NCI-H446 (cell line): ENCODE measurements at regions not wholly inside any gene's neighbourhood (a gene's known extent, or its start where the extent isn't known, plus 50 kb on each side); places are given as distances from the start of the nearest gene placed in this dataset.

ENCODE experiments used
- DNase-seq, 2 experiments: peaks; one replicate each; lab custom pipeline; 2025; lab: John Stamatoyannopoulos, UW

DNA sequence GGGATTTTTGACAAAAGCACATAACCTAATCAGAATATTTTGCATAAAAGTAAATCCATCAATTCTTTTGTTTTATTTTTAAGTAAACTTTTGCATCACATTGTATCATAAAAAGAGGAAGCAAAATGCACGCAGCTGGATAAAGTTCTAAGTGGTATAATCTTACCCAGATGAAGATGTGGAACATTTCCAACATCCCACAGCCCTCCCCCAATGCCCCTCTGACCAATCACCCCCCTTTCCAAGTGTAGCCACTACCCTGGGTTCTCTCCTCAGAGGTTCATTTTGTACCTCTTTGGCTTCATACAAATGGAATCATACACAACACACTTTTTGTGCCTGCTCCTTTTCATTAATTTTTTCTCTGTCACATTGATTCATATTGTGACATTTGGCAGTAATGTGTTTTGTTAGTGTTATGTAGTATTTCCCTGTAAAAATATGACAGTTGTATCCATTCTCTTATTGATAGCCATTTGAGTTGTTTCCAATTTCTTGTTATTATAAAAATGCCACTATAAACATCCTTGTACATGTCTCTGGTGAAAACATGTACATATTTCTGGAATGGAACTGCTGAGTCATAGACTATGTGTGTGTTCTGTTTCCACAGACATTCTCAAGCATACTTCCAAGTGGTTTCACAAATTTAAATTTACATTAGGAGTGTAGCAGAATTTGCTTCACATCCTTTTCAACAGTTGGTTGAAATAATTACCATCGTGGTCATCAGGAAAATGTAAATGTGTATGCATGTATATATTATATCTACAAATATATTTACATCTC is 92.9 kb upstream of the SYNDIG1 start:
- DNase-seq, result no peak

DNA sequence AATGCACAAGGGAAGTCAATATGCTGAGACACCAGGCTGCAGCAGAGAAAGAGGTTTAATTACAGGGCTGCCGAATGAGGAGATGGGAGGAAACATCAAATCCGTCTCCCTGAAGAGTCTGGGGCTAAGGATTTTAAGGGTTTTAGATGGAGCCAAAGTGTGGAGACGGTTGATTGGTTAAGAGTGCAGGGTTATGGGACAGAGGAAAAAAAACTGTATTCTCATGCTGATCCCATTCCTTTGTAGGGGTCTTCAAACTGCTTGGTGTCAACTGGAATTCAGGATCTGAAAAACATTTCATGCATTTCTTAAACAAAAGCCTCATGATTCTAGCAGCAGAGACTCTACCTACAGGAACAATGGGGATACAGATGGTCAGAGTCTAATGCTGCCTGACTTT is 96.1 kb upstream of the SYNDIG1 start:
- no peak for DNase-seq

DNA sequence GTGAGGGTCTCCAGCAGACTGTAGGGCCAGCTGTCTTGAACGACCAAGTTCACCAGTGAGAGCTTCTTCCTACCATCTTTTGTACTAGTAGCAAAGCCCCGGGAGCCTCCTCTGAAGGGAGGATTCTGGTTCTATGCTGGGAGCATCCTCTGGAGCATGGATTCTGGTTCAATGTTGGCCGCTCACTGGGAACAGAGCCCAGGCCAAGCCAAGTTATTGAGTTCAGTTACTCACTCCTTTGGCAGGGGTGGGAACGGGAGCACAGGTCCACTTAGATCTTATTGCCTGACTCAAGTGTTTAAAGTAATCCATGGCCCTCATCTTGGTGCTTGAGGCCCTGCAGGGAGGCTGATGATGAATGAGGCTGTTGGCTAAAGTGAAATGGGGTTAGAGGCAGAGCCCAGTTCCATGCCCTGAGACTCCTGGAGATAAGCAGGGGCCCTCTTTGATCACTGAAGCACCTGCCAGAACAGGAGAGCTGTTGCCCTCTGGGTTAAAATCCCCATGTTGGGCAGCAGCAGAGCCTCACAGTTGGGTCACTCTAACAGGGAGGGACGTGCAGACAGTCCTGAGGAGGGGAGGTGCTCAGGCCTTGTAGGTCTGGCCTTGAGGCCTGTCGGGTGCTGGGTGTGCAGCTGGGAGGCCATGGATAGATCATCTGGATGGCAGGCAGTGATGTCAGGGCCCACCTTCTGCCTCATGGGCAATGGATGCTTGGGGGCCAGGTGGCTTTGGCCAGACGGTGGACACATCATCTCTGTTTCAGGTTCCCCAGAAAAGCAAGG is 98.3 kb upstream of the SYNDIG1 start:
- no peak for DNase-seq

DNA sequence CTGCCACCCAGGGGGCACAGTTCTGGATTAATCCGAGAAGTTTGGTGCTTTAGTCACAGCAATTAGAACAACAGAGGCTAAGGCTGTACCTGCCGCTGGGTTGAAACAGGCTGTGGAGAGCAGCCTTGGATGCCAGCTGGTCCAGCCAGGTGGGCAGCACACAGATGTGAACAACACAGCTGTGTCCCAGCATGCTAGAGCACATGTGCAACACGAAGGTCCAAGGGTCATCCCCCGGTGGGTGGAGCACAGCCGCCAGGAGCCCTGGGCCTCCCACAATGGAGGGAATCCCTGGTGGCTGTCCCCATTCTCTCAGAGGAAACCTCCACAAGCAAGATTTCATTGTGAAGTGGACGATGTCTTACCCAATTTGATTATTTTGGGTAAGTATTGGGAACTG is 99.2 kb upstream of the SYNDIG1 start:
- no peak for DNase-seq

DNA sequence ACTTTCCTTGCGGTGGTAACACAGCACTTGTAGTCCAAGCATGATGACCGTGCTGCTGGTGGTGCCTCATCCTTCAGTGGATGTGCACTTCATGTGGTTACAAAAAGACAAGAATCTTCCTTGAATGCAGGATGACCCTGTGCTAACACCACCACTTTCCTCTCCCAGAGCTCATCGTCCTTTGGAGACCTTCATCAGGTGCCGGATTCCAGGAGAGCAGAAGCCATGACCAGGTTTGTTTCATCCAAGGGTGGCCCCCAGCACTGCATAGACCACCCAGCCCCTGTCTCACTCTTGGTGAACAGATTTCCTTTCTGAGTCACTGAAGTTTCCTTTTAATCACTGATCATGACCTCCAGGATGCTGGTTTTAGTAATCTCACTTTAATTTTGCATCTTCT is 101.2 kb upstream of the SYNDIG1 start:
- no peak for DNase-seq

DNA sequence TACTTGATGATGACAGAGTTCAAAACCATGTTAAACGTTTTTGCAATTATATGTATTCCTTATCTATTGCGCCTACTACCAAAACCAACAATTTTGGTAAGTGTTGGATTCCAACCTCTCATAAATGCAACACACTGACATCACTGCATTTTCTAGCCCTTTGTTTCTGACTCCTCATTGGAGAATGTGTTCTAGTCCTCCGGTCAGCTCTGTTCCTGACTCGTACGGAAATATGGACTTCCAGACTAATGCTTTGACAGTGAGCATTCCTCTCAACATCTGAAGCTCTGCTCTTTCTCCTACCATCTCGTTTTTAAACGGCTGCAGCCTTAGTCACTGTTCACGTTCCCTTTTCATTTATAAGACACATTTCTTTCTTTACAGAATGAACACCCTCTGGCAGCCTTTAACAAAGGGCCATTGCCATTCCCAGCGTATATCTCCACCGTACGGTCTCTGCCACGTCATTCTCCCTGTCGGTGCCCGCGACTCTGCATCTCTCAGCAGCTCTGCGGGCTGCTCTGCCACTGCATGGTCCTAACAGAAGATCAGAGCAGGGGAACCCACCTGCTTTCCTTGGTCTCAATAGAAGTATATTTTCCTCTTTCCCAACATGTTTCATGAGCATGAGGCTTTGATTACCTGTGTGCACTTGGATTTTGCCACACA is 103.0 kb upstream of the SYNDIG1 start:
- no peak for DNase-seq

DNA sequence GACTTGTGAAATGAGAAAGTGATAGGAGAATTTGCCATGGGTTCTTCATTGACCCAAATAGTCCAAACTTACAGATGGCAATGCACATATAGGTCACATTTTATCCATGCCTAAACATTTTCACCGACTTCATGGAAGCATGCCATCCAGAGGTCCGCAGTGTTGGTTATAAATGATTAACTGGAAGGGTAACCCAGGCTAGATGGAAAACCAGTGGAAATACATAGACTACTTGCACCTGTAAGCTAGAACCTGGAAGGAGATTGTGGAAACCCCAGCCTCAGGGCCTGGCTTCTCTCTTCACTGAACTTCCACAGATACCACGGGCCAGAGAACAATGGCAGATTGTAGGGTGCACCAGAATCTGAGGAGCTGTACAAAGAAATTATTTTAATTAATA is 103.8 kb upstream of the SYNDIG1 start:
- no peak for DNase-seq

DNA sequence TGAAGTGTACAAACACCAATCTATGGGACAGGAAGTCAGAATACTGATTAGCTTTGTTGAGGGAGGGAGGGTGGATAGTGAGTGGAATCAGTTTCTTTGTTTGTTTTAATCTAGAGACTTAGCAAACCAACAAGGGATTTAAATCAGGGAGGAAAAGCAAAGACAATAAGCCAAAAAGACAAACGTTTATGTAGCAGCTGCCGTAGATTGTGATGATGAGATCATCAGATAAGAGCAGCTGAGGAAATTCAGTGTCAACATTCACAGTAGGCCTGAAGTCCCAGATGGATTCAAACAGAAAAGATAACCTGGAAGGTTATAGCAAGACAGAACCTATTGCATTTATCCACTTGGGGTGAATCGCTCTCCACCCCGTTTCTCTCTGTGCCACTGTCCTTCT is 104.9 kb upstream of the SYNDIG1 start:
- DNase-seq, result no peak

DNA sequence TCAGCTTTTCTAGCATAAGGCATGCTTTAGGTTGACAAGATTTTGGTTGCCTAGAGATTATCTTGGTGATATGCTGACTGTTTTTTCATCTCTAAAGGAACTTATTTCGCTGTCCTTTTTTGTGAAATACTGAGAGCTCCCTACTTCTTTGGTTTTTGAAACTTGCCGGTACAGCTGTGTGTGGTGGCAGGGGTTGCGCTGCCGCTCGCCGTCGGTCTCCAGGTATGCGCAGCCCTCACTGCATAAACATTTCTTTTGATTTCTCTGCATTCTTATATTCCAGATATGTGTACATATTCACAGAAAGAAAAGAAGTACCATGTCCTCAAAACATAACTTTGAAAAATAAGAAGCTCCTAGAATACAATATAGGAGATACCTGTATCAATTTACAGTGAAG is 106.4 kb upstream of the SYNDIG1 start:
- no peak for DNase-seq

DNA sequence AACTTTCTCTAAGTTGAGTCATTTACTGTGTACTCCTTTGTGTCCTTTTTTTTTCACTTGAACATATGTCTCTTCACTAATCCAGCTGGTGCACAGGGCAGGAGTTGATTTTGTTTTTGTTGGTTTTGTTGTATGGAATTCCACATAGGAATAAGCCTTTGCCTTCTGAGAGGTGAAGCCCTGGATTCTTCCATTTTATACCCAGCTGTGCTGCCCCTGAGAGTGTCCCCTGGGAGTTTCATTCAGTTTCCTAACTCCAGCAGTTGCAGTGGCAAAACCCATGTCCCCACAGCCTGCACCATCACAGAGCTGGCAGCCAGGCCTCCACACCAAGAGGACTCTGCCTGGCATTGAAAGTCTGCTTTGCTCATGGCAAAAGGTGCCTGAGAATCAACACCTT is 107.3 kb upstream of the SYNDIG1 start:
- no peak for DNase-seq

DNA sequence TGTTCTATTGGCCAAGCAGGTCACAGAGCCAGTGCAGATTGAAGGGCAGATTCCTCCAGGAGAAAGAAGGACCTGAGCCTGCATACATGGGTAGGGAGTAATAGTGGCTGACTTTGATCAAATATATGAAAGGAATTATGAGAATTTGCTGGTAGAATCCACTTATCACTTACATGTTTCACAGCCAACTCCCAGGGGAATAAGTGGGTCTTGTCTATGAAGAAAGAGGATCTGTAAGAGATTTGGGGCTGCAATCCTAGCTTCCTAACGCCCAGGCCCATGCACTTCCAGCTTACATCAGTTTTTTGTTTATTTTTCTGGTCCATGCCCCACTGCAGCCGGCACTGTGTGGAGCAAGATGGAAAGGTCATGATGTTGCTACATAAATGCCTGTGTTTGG is 107.9 kb upstream of the SYNDIG1 start:
- DNase-seq, result no peak

DNA sequence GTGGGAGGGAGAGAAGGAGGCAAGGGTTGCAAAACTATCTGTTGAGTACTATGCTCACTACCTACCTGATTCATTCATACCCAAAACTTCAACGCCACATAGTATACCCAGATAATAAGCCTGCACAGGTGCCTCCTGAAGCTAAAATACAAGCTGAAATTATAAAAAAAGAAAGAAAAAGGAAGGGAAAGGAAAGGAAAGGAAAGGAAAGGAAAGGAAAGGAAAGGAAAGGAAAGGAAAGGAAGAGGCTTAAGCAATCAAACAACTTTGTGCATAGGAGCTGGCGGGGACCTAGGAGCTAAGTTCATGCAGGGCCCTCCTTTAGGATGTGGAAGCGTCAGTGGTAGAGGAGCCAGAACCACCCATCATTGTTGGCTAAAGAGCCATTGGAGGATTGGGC is 108.9 kb upstream of the SYNDIG1 start:
- DNase-seq, result no peak

DNA sequence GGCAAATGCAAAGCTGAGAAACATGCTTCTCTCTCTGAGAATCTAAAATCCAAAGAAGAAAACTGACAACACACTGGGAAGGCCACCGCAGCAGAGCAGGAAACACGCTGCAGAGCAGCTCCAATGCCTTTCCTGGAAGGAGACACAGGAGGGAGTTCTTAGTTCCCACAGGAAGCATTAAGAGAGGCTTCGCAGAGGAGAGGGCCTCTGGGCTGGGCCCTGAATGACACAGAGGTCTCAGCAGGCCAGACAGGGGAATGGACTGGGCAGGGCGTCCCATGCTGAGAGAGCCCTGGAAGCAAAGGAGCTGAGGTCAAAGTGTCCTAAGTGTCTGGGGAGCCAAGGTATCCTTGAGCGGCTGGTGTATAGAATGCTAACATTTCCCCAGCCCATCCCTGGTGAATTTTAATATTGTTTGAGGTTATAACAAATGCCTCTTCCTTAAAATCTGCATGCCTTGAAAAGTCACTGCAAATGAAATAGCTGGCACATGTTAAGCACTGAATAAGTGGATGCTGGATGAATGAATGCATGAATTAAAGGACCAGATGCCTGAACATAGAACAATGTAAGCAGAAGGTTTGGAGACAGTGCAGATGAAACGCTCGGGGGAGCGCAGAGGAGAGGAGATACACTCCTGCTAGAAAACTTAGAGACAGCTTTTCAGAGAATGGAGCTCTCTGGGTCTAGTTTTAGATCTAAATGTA is 110.0 kb upstream of the SYNDIG1 start:
- DNase-seq, result no peak

DNA sequence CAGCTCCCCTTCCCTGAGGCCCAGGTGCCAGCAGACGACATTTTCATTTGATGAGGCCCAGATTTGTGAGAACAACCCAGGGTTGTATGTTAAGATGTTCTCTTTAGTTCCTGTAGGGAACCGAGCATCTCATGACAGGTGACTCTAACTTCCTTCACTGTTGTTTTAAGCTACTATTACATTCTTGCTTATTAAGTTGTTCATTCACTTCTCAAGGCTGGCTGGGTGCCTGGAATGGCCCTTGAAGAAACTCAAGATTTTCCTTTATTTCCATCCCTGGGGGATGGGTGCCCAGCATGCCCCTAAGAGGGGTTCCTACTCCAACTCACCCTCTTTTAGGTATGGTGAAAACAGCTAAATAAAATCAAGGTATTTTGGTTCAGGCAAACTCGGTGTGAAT is 111.5 kb upstream of the SYNDIG1 start:
- no peak for DNase-seq

DNA sequence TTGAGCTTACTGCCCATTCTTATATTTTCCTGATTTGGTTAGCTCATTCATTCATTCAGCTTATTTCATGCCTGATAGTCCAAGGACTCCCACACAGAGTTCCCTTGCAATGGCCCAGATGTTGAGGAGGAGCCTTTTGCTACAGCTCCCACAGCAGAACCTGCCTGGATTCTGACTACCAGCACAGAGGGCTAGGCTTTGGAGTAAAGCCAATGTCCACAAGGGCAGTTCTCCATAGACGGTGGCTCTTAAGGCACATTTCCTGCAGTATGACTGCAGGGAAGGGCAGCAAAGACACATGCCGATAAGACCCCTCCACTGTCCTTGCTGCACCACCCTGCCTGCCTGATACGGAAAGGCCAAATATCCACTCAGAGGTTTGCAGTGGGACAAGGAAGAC is 112.3 kb upstream of the SYNDIG1 start:
- peak in 1 of 2 experiments; percentile 6 for DNase-seq

DNA sequence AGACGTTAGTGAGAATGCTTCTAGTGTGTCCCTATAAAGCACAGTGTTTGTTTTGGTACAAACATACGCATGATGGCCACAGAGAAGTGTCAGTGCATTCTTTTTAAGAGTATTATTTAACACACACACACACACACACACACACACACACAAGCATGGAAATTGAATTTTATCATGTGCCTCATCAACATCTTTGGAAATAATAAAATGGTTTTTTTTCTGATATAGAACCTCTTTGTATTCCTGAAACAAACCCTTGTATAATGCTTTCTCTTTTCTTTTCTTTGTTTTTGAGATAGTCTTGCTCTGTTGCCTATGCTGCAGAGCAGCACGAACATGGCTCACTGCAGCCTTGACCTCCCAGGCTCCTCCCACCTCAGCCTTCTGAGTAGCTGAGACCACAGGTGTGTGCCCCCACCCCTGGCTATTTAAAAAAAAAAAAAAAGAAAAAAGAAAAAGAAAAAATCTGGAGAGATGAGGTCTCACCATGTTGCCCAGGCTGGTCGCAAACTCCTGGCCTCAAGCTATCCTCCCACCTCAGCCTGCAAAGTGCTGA is 116.2 kb upstream of the SYNDIG1 start:
- no peak for DNase-seq

DNA sequence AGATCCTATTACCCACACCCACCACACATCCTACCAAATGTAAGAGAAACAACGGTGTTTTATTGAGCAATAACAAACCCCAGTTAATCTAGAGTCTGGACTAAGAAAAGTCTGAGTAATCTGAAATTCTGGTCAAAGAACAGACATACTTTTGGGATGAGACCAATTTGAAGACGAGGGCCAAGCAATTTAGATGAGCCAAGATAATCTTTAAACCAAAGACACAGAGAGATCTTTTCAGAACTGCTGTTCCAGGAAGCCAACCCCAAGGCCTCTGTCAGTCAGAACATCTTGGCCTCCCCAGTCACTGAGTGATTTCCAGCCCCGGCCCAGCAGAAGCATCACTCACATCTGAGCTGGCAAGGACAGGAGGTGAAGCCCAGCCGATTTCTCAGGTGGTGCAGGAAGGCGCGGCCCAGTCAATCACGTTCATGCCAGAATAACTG is 118.5 kb upstream of the SYNDIG1 start:
- no peak for DNase-seq

DNA sequence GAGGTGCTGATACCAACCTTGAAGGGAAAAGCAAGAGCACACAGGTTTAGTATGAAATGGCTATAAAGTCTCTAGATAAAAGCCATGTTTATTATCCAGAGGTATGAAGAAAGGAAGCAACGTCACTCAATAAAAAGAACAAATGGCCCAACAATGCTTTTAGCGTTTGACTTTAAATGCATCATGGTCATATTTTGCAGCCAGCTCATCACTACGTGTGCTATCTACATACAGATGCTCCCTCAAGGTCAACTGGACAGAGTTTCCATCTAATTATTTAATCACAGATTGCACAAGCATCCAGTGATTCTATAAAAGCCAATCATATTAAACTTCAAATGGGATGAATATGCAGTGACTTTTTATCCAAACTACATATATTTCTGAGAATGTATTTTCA is 127.6 kb upstream of the SYNDIG1 start:
- DNase-seq, result no peak

DNA sequence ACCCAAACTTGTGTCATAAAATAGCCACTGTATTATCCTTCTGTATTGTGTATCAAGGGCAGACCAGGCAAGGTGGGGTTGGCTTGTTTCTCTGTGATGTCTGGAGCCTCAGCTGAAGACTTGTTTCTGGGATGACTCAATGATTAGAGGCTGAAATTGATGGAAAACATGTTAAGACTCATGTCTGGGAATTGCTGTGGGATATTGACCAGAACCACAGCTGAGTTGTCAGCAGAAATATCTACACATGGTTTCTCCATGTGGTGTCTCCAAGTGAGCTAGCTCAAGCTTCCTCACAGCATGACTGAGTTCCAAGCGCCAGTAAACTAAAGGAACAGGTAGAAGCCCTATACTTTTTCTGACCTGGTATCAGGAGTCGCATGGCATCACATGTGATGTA is 128.5 kb upstream of the SYNDIG1 start:
- no peak for DNase-seq

DNA sequence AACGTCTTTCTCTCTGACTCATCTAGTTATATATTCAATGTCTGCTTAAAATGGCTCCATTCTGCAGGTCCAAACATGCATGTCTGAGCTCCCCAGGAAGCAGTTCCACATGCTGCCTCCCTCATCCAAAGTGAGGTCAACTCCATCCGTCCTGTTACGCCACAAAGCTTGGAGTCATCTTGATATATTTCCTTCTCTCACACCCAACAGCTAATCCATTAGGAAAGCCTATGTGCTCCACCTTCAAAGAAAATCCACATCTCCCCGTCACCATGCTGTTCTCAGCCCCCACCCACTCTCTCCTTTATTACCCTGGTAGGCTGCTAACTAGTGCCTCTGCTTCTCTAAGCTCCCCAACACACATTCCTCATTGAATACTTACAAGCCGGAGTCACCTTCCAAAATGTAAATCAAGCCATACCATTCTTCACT is 130.2 kb upstream of the SYNDIG1 start:
- no peak for DNase-seq

DNA sequence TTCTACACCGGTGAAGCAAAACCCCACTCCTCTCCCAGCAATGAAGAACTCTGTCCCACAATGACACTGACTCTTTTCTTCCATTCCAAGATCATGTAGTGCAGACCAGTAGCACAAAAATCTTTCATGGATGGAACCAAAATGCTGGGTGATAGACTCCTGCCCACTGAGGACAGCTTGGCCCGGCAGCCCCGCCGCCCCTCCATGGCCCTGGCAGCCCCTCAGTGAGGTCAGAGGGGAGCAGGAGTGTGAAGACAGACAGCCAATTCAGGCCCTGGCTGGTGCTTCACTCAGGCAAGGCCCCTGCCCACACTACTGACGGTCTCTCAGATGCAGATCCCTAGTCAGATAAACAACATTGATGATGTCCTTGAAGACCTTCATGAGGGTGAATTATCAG is 131.9 kb upstream of the SYNDIG1 start:
- DNase-seq, result no peak

DNA sequence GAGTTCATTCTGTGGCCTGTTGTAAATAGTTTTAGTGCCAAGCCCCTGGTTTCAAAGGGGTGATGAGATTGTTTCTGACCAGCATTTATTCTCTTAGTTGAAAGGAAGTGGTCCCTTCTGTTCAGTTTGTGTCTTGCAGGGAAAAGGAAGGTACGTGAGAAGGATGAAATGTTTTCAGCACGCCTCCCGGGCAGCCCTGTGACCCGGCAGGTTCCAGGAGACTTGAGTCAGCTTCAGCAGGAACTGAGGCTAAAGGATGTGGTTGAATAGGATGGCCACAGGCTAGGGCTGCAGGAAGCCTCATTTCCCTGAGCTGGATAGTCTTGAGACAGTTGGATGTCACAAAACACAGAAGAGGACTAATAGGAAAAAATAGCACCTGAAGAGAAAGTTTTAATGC is 132.4 kb upstream of the SYNDIG1 start:
- DNase-seq, result no peak
